Breast epithelium (tissue), 4 donors: ENCODE measurements at regions not wholly inside any gene's neighbourhood (a gene's known extent, or its start where the extent isn't known, plus 50 kb on each side); places are given as distances from the start of the nearest gene placed in this dataset.

ENCODE experiments used
- DNase-seq, 2 donors: peaks; one replicate each; pipeline ENCODE4 v3.0.0-alpha.2; 2019; ENCODE audit warnings: low spot score in 2 of 2
- H3K27ac ChIP-seq, 2 donors: fragments of 200-600 bp; sonication (generic) in 1 of 2; one replicate each; pipeline ENCODE4 v1.5.1; 2016 to 2019; ENCODE audit warnings: mild to moderate bottlenecking in 1 of 2
- H3K27me3 ChIP-seq, 2 donors: fragments of 200-600 bp; sonication (generic) in 1 of 2; one replicate each; pipeline versions ENCODE4 v1.5.1 to v1.6.0; 2017 to 2019; ENCODE audit warnings: control low read depth in 1 of 2, mild to moderate bottlenecking in 1 of 2
- H3K36me3 ChIP-seq: fragments of 200-600 bp; one replicate; pipeline ENCODE4 v1.5.1; 2019
- H3K4me1 ChIP-seq, 2 donors: fragments of 200-600 bp; sonication (generic); one replicate each; pipeline ENCODE4 v1.5.1; 2016 to 2019; ENCODE audit warnings: control low read depth in 1 of 2
- H3K4me3 ChIP-seq, 3 donors: fragments of 200-600 bp; sonication (generic); 1 replicate in 2 of 3; 2 replicates in 1 of 3; pipeline ENCODE4 v1.5.1; 2016 to 2019; ENCODE audit warnings: mild to moderate bottlenecking in 3 of 3, moderate library complexity in 2 of 3
- H3K9me3 ChIP-seq, 2 donors: fragments of 200-600 bp; sonication (generic) in 1 of 2; one replicate each; pipeline ENCODE4 v1.5.1; 2016 to 2019; ENCODE audit warnings: control low read depth in 1 of 2
- CTCF ChIP-seq, 3 donors: fragments of 450-650 bp; IDR thresholded peaks; one replicate each; pipeline ENCODE4 v1.5.1; 2016 to 2017; ENCODE audit warnings: antibody characterized with exemption in 3 of 3, mild to moderate bottlenecking in 3 of 3, moderate library complexity in 3 of 3
- POLR2A ChIP-seq: fragments of 450-650 bp; IDR thresholded peaks from one replicate; pipeline ENCODE4 v1.6.1; 2016; ENCODE audit warnings: antibody characterized with exemption, mild to moderate bottlenecking, moderate library complexity
- POLR2AphosphoS5 ChIP-seq, 3 donors: sonication (generic); formaldehyde crosslinking; IDR thresholded peaks; one replicate each; pipeline ENCODE4 v1.6.1; 2017; ENCODE audit warnings: antibody characterized with exemption in 3 of 3
- intact Hi-C: fragments of 100-400 bp; cut with DNase I; formaldehyde crosslinking; loops from one replicate; pipeline ENCODE4 v1.15.1; 2023; ENCODE audit warnings: low total_unique reads

GRCh38 chr5:103446813-103447212 lies 115.8 kb downstream of the NUDT12 start:
- intact Hi-C loops, result no loop called here
- Histone ChIP-seq H3K4me3 (no peak overlapping the region), H3K36me3 (no peaks in the 10 kb centered on the region), H3K27ac (no peak overlapping the region), H3K27me3 (no peaks in the 10 kb centered on the region), H3K4me1 (no peaks in the 10 kb centered on the region), H3K9me3 (no peaks in the 10 kb centered on the region)
- DNase-seq, result no peak
- no peak for TF ChIP-seq POLR2AphosphoS5 (IDR thresholded peaks at IDR 0.05)
- no peak for TF ChIP-seq CTCF (IDR thresholded peaks at IDR 0.05)

- Histone ChIP-seq H3K4me3 (no peak overlapping the region), H3K27me3 (no peaks in the 10 kb centered on the region), H3K36me3 (no peaks in the 10 kb centered on the region), H3K27ac (no peak overlapping the region), H3K9me3 (no peaks in the 10 kb centered on the region), H3K4me1 (no peaks in the 10 kb centered on the region)
- DNase-seq, result no peak
- intact Hi-C loops, result no loop called here
- TF ChIP-seq CTCF (IDR thresholded peaks at IDR 0.05), result no peak
Measured at GRCh38 chr5:103445426-103446035, 117.1 kb downstream of the NUDT12 start.

GRCh38 chr5:103444333-103445038 lies 118.1 kb downstream of the NUDT12 start:
- DNase-seq, result no peak
- Histone ChIP-seq H3K27me3 (no peaks in the 10 kb centered on the region), H3K4me1 (no peaks in the 10 kb centered on the region), H3K4me3 (peak overlapping the region in 1 of 3 donors; percentile 19), H3K9me3 (peaks cover 5 to 9% of the 10 kb centered on the region in 2 donors), H3K36me3 (no peaks in the 10 kb centered on the region), H3K27ac (peak overlapping the region; percentile 42 to 68)
- intact Hi-C loops, result no loop called here
- no peak for TF ChIP-seq POLR2AphosphoS5 (IDR thresholded peaks at IDR 0.05)
- TF ChIP-seq POLR2A, result no peak
- TF ChIP-seq CTCF (IDR thresholded peaks at IDR 0.05), result no peak

- no peaks in the 10 kb centered on the region for H3K4me1 ChIP-seq
- H3K27me3 ChIP-seq, result no peaks in the 10 kb centered on the region
- intact Hi-C loops, result no loop called here
- TF ChIP-seq POLR2A, result no peak
- TF ChIP-seq POLR2AphosphoS5 (IDR thresholded peaks at IDR 0.05), result no peak
- no peak for TF ChIP-seq CTCF (IDR thresholded peaks at IDR 0.05)
- no peak overlapping the region for H3K4me3 ChIP-seq
- no peak overlapping the region for H3K27ac ChIP-seq
- DNase-seq, result no peak
- no peaks in the 10 kb centered on the region for H3K36me3 ChIP-seq
- H3K9me3 ChIP-seq, result peaks cover 5 to 15% of the 10 kb centered on the region in 2 donors
Measured at GRCh38 chr5:103442750-103443149, 119.8 kb downstream of the NUDT12 start.

GRCh38 chr5:103441523-103441922 lies 121.1 kb downstream of the NUDT12 start:
- peaks cover 5 to 15% of the 10 kb centered on the region in 2 donors for H3K9me3 ChIP-seq
- no peaks in the 10 kb centered on the region for H3K27me3 ChIP-seq
- TF ChIP-seq POLR2AphosphoS5 (IDR thresholded peaks at IDR 0.05), result no peak
- no peak for TF ChIP-seq POLR2A
- no peak for TF ChIP-seq CTCF (IDR thresholded peaks at IDR 0.05)
- H3K4me3 ChIP-seq, result no peak overlapping the region
- no peaks in the 10 kb centered on the region for H3K36me3 ChIP-seq
- H3K4me1 ChIP-seq, result no peaks in the 10 kb centered on the region
- DNase-seq, result no peak
- intact Hi-C loops, result no loop called here
- H3K27ac ChIP-seq, result no peak overlapping the region
